Mesenchymal stem cell (in vitro differentiated cells and primary cell): ENCODE measurements at regions not wholly inside any gene's neighbourhood (a gene's known extent, or its start where the extent isn't known, plus 50 kb on each side); places are given as distances from the start of the nearest gene placed in this dataset.

Experiments
- DNase-seq: peaks from one replicate; pipeline ENCODE4 v3.0.0-alpha.2; 2013
- H2AFZ ChIP-seq: one replicate; pipeline ENCODE4 v1.6.1; 2013; ENCODE audit warnings: low read depth, mild to moderate bottlenecking, control low read depth, inconsistent platforms, low read length, moderate library complexity
- H2AK5ac ChIP-seq: 2 replicates; pipeline ENCODE4 v1.6.1; 2013; ENCODE audit warnings: low read length, moderate library complexity, mild to moderate bottlenecking, inconsistent platforms; ENCODE audit not compliant: severe bottlenecking
- H2BK120ac ChIP-seq: one replicate; pipeline ENCODE4 v1.6.1; 2013; ENCODE audit warnings: low read depth, mild to moderate bottlenecking, inconsistent platforms, low read length, moderate library complexity
- H2BK12ac ChIP-seq, 2 experiments: one replicate each; pipeline ENCODE4 v1.6.1; 2013; ENCODE audit warnings: inconsistent platforms in 2 of 2, low read length in 2 of 2, mild to moderate bottlenecking in 2 of 2, moderate library complexity in 2 of 2, control low read depth in 1 of 2
- H2BK15ac ChIP-seq: one replicate; pipeline ENCODE4 v1.6.1; 2013; ENCODE audit warnings: mild to moderate bottlenecking, low read depth, inconsistent platforms; ENCODE audit not compliant: poor library complexity, severe bottlenecking
- H2BK5ac ChIP-seq: 2 replicates; pipeline ENCODE4 v1.6.1; 2013; ENCODE audit warnings: low read depth, mild to moderate bottlenecking, low read length, control low read depth, inconsistent platforms; ENCODE audit not compliant: poor library complexity, severe bottlenecking
- H3K14ac ChIP-seq, 2 experiments: one replicate each; pipeline ENCODE4 v1.6.1; 2013; ENCODE audit warnings: inconsistent platforms in 2 of 2, low read length in 2 of 2, control low read depth in 1 of 2, mild to moderate bottlenecking in 1 of 2, moderate library complexity in 1 of 2
- H3K18ac ChIP-seq, 2 experiments: one replicate each; pipeline ENCODE4 v1.6.1; 2013; ENCODE audit warnings: inconsistent platforms in 2 of 2, low read length in 2 of 2, control low read depth in 1 of 2, low read depth in 1 of 2, mild to moderate bottlenecking in 1 of 2
- H3K23ac ChIP-seq, 2 experiments: one replicate each; pipeline ENCODE4 v1.6.1; 2013; ENCODE audit warnings: inconsistent platforms in 2 of 2, low read length in 2 of 2, mild to moderate bottlenecking in 2 of 2, moderate library complexity in 2 of 2, control low read depth in 1 of 2
- H3K27ac ChIP-seq: 2 replicates; pipeline ENCODE4 v1.5.1; 2013; ENCODE audit warnings: mild to moderate bottlenecking, moderate library complexity, low read length, control low read depth, inconsistent platforms; ENCODE audit not compliant: poor library complexity, severe bottlenecking
- H3K27me3 ChIP-seq, 2 experiments: 2 replicates each; pipeline versions ENCODE4 v1.6.1 to v1.7.0; 2013; ENCODE audit warnings: low read length in 2 of 2, mild to moderate bottlenecking in 2 of 2, moderate library complexity in 2 of 2, control low read depth in 1 of 2, inconsistent platforms in 1 of 2; ENCODE audit not compliant: control insufficient read depth in 1 of 2, insufficient read depth in 1 of 2
- H3K36me3 ChIP-seq, 2 experiments: 2 replicates each; pipeline versions ENCODE4 v1.6.1 to v1.7.0; 2013; ENCODE audit warnings: low read length in 2 of 2, control low read depth in 1 of 2, inconsistent platforms in 1 of 2, low read depth in 1 of 2, mild to moderate bottlenecking in 1 of 2; ENCODE audit not compliant: insufficient read depth in 2 of 2, control insufficient read depth in 1 of 2
- H3K4ac ChIP-seq, 2 experiments: one replicate each; pipeline ENCODE4 v1.6.1; 2013; ENCODE audit warnings: inconsistent platforms in 2 of 2, low read length in 2 of 2, mild to moderate bottlenecking in 2 of 2, moderate library complexity in 2 of 2, control low read depth in 1 of 2, low read depth in 1 of 2
- H3K4me1 ChIP-seq: 2 replicates; pipeline ENCODE4 v1.6.1; 2013; ENCODE audit warnings: low read depth, low read length, control low read depth; ENCODE audit not compliant: control insufficient read depth, insufficient read depth
- H3K4me2 ChIP-seq: 2 replicates; pipeline ENCODE4 v1.6.1; 2013; ENCODE audit warnings: low read length, mild to moderate bottlenecking, inconsistent platforms; ENCODE audit not compliant: poor library complexity, severe bottlenecking
- H3K4me3 ChIP-seq, 2 experiments: 2 replicates each; pipeline versions ENCODE4 v1.5.1 to v1.7.0; 2013; ENCODE audit warnings: low read length in 2 of 2, mild to moderate bottlenecking in 2 of 2, control low read depth in 1 of 2, low read depth in 1 of 2; ENCODE audit not compliant: insufficient read depth in 1 of 2
- H3K79me1 ChIP-seq: replicated peaks from 2 replicates; pipeline ENCODE4 v1.6.1; 2013; ENCODE audit warnings: mild to moderate bottlenecking, control low read depth, low read length, inconsistent platforms; ENCODE audit not compliant: poor library complexity, severe bottlenecking
- H3K9ac ChIP-seq: 2 replicates; pipeline ENCODE4 v1.7.0; 2013; ENCODE audit warnings: mild to moderate bottlenecking, low read length, moderate library complexity
- H3K9me3 ChIP-seq: 2 replicates; pipeline ENCODE4 v1.7.0; 2013; ENCODE audit warnings: mild to moderate bottlenecking, low read length; ENCODE audit not compliant: control insufficient read depth
- H4K8ac ChIP-seq: one replicate; pipeline ENCODE4 v1.6.1; 2013; ENCODE audit warnings: inconsistent platforms, mild to moderate bottlenecking, low read length, moderate library complexity
- H4K91ac ChIP-seq: one replicate; pipeline ENCODE4 v1.6.1; 2013; ENCODE audit warnings: mild to moderate bottlenecking, low read length, inconsistent platforms
- WGBS: methylation state at CpG from one replicate; pipeline ENCODE4 v1.1.7; 2013; ENCODE audit warnings: mixed read lengths; 5-methylcytosine and 5-hydroxymethylcytosine counted together

DNA sequence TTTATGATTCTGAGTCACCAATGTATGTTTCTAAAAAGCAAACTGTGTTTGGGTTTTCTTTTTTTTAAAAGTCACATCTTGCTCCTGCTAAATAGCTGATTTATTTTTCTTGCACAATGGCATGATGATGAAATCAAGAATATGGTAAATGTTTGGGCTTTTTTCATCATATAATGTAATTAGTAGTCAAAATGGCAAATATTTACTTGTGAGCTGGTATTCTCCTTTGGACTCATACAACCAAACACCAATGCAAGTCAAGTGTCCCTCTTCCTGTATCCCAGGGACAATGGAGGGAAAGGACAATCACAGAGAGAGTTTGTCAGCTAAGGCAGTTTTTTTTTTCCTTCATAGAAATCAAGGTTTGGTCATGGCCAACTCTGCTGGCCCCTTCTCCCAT, 94.6 kb upstream of the RALGPS2 start:
- H2AFZ ChIP-seq, result no peak overlapping the region
- no peaks in the 10 kb centered on the region for H3K79me1 ChIP-seq
- no peak overlapping the region for H3K27ac ChIP-seq
- H3K4ac ChIP-seq, result no peak overlapping the region
- H2AK5ac ChIP-seq, result peak overlapping the region; percentile 4
- no peak overlapping the region for H2BK15ac ChIP-seq
- no peak for DNase-seq
- no peak overlapping the region for H3K14ac ChIP-seq
- H3K4me2 ChIP-seq, result no peak overlapping the region
- no peak overlapping the region for H3K4me3 ChIP-seq
- H3K27me3 ChIP-seq, result no peaks in the 10 kb centered on the region
- H2BK120ac ChIP-seq, result no peak overlapping the region
- H4K91ac ChIP-seq, result no peak overlapping the region
- no peak overlapping the region for H2BK5ac ChIP-seq
- no peak overlapping the region for H4K8ac ChIP-seq
- peak overlapping the region in 1 of 2 experiments; percentile 8 for H3K18ac ChIP-seq
- no peak overlapping the region for H3K9ac ChIP-seq
- H2BK12ac ChIP-seq, result no peak overlapping the region
- peaks cover 2% of the 10 kb centered on the region for H3K4me1 ChIP-seq
- no peak overlapping the region for H3K23ac ChIP-seq
- H3K9me3 ChIP-seq, result no peaks in the 10 kb centered on the region
- H3K36me3 ChIP-seq, result no peaks in the 10 kb centered on the region

DNA sequence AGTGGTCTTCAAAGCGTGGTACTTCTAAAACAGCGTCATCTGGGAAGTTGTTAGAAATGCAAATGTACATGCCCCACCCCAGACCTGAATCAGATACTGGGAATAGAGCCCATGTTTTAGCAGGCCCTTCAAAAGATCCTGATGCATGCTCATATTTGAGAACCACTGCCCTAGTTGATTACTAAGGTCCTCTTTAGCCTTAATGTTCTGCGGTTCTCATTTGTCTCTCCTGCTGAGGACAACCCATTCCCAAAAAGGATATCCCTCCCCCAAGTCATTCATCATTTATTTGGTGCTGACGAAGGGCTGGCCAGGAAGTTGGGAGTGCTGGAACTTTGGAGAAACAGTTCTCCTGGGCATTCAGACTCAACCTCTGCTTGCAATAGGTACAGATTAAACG, 92.4 kb upstream of the RALGPS2 start:
- Histone ChIP-seq H3K4me3 (peak overlapping the region in 1 of 2 experiments; percentile 22), H3K9ac (peak overlapping the region; percentile 67), H2BK5ac (no peak overlapping the region), H2AFZ (no peak overlapping the region), H3K36me3 (no peaks in the 10 kb centered on the region), H2BK15ac (no peak overlapping the region), H4K91ac (no peak overlapping the region), H3K27me3 (no peaks in the 10 kb centered on the region), H3K9me3 (no peaks in the 10 kb centered on the region), H3K4ac (no peak overlapping the region), H3K79me1 (no peaks in the 10 kb centered on the region), H3K23ac (no peak overlapping the region), H2AK5ac (peak overlapping the region; percentile 69), H3K4me2 (no peak overlapping the region), H2BK120ac (no peak overlapping the region), H3K18ac (no peak overlapping the region), H2BK12ac (no peak overlapping the region), H3K4me1 (peaks cover 2% of the 10 kb centered on the region), H4K8ac (no peak overlapping the region), H3K14ac (no peak overlapping the region), H3K27ac (peak overlapping the region; percentile 93)
- WGBS, result 73% methylated on average over 5 of the region's 5 CpGs
- no peak for DNase-seq

DNA sequence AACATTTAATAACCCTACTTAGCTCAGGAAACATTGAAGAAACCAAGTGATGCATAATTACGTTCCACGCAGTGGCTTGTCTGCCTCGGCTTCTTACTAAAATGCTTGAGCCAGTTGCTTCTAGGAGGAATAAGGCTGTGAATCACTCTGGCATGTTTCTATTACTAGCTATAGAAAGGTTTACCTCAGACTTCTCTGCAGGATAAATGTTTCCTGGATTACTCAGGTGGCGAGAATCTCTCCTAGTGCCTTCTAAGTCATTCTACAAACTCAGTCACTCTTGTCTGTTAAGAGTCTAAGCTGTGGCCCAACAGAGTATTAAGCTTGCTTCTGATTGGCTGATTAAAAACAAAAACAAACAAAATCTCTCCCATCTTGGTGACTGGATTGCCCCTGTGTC, 92.0 kb upstream of the RALGPS2 start:
- peaks cover 2% of the 10 kb centered on the region for H3K4me1 ChIP-seq
- H2BK120ac ChIP-seq, result no peak overlapping the region
- 77% methylated on average over 2 of the region's 4 CpGs for WGBS
- no peak overlapping the region for H2AK5ac ChIP-seq
- peak; percentile 62 for DNase-seq
- H4K91ac ChIP-seq, result no peak overlapping the region
- peak overlapping the region; percentile 25 for H3K4me2 ChIP-seq
- H2AFZ ChIP-seq, result no peak overlapping the region
- H3K9me3 ChIP-seq, result no peaks in the 10 kb centered on the region
- H3K14ac ChIP-seq, result no peak overlapping the region
- H3K27me3 ChIP-seq, result no peaks in the 10 kb centered on the region
- H3K4me3 ChIP-seq, result peak overlapping the region in 1 of 2 experiments; percentile 22
- no peak overlapping the region for H4K8ac ChIP-seq
- no peak overlapping the region for H2BK5ac ChIP-seq
- H3K36me3 ChIP-seq, result no peaks in the 10 kb centered on the region
- H3K27ac ChIP-seq, result peak overlapping the region; percentile 93
- H3K9ac ChIP-seq, result peak overlapping the region; percentile 67
- no peaks in the 10 kb centered on the region for H3K79me1 ChIP-seq
- no peak overlapping the region for H2BK15ac ChIP-seq
- H3K4ac ChIP-seq, result no peak overlapping the region
- H2BK12ac ChIP-seq, result no peak overlapping the region
- no peak overlapping the region for H3K18ac ChIP-seq
- no peak overlapping the region for H3K23ac ChIP-seq

DNA sequence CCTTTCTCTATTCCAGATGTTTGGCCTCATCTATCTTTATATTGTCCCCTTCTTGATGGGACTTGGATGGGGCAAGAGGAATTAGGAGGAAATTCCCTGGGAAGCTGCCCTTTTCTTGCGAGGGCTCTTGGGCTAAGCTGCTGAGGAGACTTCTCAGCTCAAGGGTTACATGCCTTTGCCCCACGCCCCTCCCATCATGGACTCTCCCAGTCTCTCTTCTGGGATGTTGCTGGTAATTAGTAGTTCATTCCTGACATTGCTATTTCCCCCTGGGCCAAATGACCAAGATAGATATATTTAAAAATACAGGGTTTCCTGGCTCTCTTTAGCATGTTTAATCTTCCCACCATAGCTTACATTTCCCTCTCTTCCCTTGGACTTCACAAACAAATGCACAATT, 90.6 kb upstream of the RALGPS2 start:
- no peak overlapping the region for H3K4me2 ChIP-seq
- no peak overlapping the region for H2BK120ac ChIP-seq
- H3K18ac ChIP-seq, result no peak overlapping the region
- no peak overlapping the region for H3K27ac ChIP-seq
- H4K8ac ChIP-seq, result no peak overlapping the region
- peaks cover under 1% of the 10 kb centered on the region for H3K4me1 ChIP-seq
- no peak overlapping the region for H3K4me3 ChIP-seq
- no peak overlapping the region for H2BK15ac ChIP-seq
- no CpG with 5 or more reads among the region's 2 CpGs for WGBS
- no peaks in the 10 kb centered on the region for H3K79me1 ChIP-seq
- H2BK5ac ChIP-seq, result no peak overlapping the region
- H3K9me3 ChIP-seq, result no peaks in the 10 kb centered on the region
- no peaks in the 10 kb centered on the region for H3K27me3 ChIP-seq
- H2AFZ ChIP-seq, result no peak overlapping the region
- no peak overlapping the region for H3K14ac ChIP-seq
- peak overlapping the region; percentile 30 for H2AK5ac ChIP-seq
- H3K36me3 ChIP-seq, result no peaks in the 10 kb centered on the region
- H3K4ac ChIP-seq, result no peak overlapping the region
- no peak overlapping the region for H3K9ac ChIP-seq
- DNase-seq, result no peak
- no peak overlapping the region for H4K91ac ChIP-seq
- no peak overlapping the region for H3K23ac ChIP-seq
- no peak overlapping the region for H2BK12ac ChIP-seq
